Transverse colon (tissue), 4 donors: ENCODE measurements at regions not wholly inside any gene's neighbourhood (a gene's known extent, or its start where the extent isn't known, plus 50 kb on each side); places are given as distances from the start of the nearest gene placed in this dataset.
A peak's percentile ranks its signal among the peaks of the same experiment; 100 is the strongest.

Source experiments
- DNase-seq: peaks from one replicate; pipeline ENCODE4 v3.0.0-alpha.2; 2019
- H3K27ac ChIP-seq, 4 donors: fragments of 200-600 bp; sonication (generic); 2 replicates each; pipeline ENCODE4 v1.5.1; 2016 to 2018; ENCODE audit warnings: inconsistent platforms in 4 of 4
- H3K27me3 ChIP-seq: fragments of 200-600 bp; sonication (generic); 2 replicates; pipeline ENCODE4 v1.5.1; 2017; ENCODE audit warnings: inconsistent platforms
- H3K36me3 ChIP-seq, 4 donors: fragments of 200-600 bp; sonication (generic); 2 replicates each; pipeline ENCODE4 v1.5.1; 2017 to 2019; ENCODE audit warnings: inconsistent platforms in 4 of 4
- H3K4me1 ChIP-seq, 4 donors: fragments of 200-600 bp; sonication (generic); 2 replicates each; pipeline ENCODE4 v1.5.1; 2017 to 2020; ENCODE audit warnings: inconsistent platforms in 4 of 4
- H3K4me3 ChIP-seq, 4 donors: fragments of 200-600 bp; sonication (generic); 1 replicate in 1 of 4; 2 replicates in 3 of 4; pipeline versions ENCODE4 v1.5.1 to v1.6.1; 2017 to 2019; ENCODE audit warnings: inconsistent platforms in 4 of 4
- H3K9me3 ChIP-seq, 2 donors: fragments of 200-600 bp; sonication (generic); 2 replicates each; pipeline ENCODE4 v1.5.1; 2017 to 2019; ENCODE audit warnings: inconsistent platforms in 2 of 2
- EP300 ChIP-seq: sonication (generic); formaldehyde crosslinking; IDR thresholded peaks from one replicate; pipeline ENCODE4 v1.6.1; 2017; ENCODE audit warnings: antibody characterized with exemption, low read depth
- POLR2A ChIP-seq: fragments of 450-650 bp; IDR thresholded peaks from one replicate; pipeline ENCODE4 v1.6.1; 2016; ENCODE audit warnings: antibody characterized with exemption, mild to moderate bottlenecking, moderate library complexity
- POLR2AphosphoS5 ChIP-seq, 3 donors: sonication (generic); formaldehyde crosslinking; IDR thresholded peaks; one replicate each; pipeline ENCODE4 v1.6.1; 2016; ENCODE audit warnings: antibody characterized with exemption in 3 of 3
- WGBS, 2 donors: methylation state at CpG; one replicate each; pipeline ENCODE4 v1.1.5; 2018; ENCODE audit warnings: low coverage in 1 of 2; 5-methylcytosine and 5-hydroxymethylcytosine counted together
- in situ Hi-C, 4 donors: fragments of 200-750 bp; cut with MboI; loops; one replicate each; pipeline versions ENCODE4 v1.15.0 to v1.15.1; 2017; ENCODE audit warnings: low sequenced_read_pairs in 3 of 4, low pct_ligation_motif_present in 1 of 4, low pct_unique_long_range_greater_than_20kb in 1 of 4
- intact Hi-C: fragments of 100-400 bp; cut with DNase I; formaldehyde crosslinking; loops from one replicate; pipeline ENCODE4 v1.15.1; 2023; ENCODE audit warnings: low total_unique reads
- TF ChIP-seq, protein P1 (sequence below), 5 experiments: fragments of 200-600 bp in 3 of 5; fragments of 450-650 bp in 2 of 5; sonication (generic) in 3 of 5; IDR thresholded peaks; 1 replicate in 2 of 5; 2 replicates in 3 of 5; pipeline ENCODE4 v1.5.1; 2016 to 2017; ENCODE audit warnings: antibody characterized with exemption in 5 of 5, inconsistent platforms in 3 of 5, mild to moderate bottlenecking in 2 of 5, moderate library complexity in 1 of 5

DNA sequence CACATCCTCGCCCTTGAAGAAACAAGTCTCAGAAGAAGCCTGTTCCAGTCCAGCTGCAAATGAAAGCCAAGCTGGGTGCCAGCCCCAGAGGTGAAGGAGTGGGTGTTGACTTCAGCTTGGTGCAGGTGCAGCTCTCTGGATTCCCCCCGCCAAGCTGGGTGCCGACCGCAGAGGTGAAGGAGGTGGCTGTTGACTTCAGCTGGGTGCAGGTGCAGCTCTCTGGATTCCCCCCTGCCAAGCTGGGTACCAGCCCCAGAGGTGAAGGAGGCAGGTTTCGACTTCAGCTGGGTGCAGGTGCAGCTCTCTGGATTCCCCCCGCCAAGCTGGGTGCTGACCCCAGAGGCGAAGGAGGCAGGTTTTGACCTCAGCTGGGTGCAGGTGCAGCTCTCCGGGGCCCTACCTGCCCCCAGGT lies 1234.0 kb downstream of the TBC1D22A start:
- 63% methylated on average over 8 of the region's 8 CpGs; no CpG with 5 or more reads in 1 of the 2 donors for WGBS, 2 donors
- H3K27me3 ChIP-seq: no peaks in the 10 kb centered on the region
- in situ Hi-C loops: no loop called here
- intact Hi-C loops: no loop called here
- peak; percentile 68 for DNase-seq
- no peaks in the 10 kb centered on the region for H3K4me1 ChIP-seq
- H3K9me3 ChIP-seq: no peaks in the 10 kb centered on the region
- TF ChIP-seq EP300 (no peak), POLR2AphosphoS5 (IDR thresholded peaks at IDR 0.05) (peak in 1 of 3 donors; percentile 7), POLR2A (no peak)
- TF ChIP-seq, protein P1, sequence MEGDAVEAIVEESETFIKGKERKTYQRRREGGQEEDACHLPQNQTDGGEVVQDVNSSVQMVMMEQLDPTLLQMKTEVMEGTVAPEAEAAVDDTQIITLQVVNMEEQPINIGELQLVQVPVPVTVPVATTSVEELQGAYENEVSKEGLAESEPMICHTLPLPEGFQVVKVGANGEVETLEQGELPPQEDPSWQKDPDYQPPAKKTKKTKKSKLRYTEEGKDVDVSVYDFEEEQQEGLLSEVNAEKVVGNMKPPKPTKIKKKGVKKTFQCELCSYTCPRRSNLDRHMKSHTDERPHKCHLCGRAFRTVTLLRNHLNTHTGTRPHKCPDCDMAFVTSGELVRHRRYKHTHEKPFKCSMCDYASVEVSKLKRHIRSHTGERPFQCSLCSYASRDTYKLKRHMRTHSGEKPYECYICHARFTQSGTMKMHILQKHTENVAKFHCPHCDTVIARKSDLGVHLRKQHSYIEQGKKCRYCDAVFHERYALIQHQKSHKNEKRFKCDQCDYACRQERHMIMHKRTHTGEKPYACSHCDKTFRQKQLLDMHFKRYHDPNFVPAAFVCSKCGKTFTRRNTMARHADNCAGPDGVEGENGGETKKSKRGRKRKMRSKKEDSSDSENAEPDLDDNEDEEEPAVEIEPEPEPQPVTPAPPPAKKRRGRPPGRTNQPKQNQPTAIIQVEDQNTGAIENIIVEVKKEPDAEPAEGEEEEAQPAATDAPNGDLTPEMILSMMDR (IDR thresholded peaks at IDR 0.05): no peak
- no peak overlapping the region for H3K27ac ChIP-seq
- no peaks in the 10 kb centered on the region for H3K36me3 ChIP-seq
- H3K4me3 ChIP-seq: no peak overlapping the region

GRCh38 chr22:47995718-47996117 lies 1233.3 kb downstream of the TBC1D22A start:
- H3K36me3 ChIP-seq: no peaks in the 10 kb centered on the region
- 80% methylated on average over 8 of the region's 8 CpGs; no CpG with 5 or more reads in 1 of the 2 donors for WGBS, 2 donors
- no peaks in the 10 kb centered on the region for H3K4me1 ChIP-seq
- in situ Hi-C loops: no loop called here
- TF ChIP-seq, protein P1 (IDR thresholded peaks at IDR 0.05): no peak
- TF ChIP-seq EP300: no peak
- no peak for TF ChIP-seq POLR2A
- TF ChIP-seq POLR2AphosphoS5 (IDR thresholded peaks at IDR 0.05): no peak
- intact Hi-C loops: no loop called here
- H3K9me3 ChIP-seq: no peaks in the 10 kb centered on the region
- H3K27ac ChIP-seq: no peak overlapping the region
- DNase-seq: no peak
- no peaks in the 10 kb centered on the region for H3K27me3 ChIP-seq
- no peak overlapping the region for H3K4me3 ChIP-seq

DNA sequence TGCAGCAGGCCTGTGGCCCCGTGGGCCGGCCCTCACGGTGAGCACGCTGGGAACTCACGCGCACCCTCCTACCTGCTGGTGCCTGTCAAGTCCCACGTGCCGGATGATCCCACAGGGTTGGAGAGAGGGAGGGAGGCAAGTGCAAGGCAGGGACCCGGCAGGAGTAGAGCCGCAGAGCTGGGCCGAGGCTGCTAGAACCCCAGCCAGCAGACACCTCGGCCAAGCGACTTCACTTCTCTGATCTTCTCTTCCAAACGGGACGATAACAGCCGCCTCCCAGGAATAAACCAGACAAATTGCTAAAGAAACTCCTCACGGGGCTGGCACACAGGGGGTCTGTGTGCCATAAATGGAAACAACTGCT lies 1232.8 kb downstream of the TBC1D22A start:
- in situ Hi-C loops: no loop called here
- 91% methylated on average over 17 of the region's 17 CpGs; no CpG with 5 or more reads in 1 of the 2 donors for WGBS, 2 donors
- DNase-seq: no peak
- H3K27me3 ChIP-seq: no peaks in the 10 kb centered on the region
- TF ChIP-seq EP300 (no peak), POLR2A (no peak), POLR2AphosphoS5 (IDR thresholded peaks at IDR 0.05) (no peak)
- TF ChIP-seq, protein P1 (IDR thresholded peaks at IDR 0.05): no peak
- no peaks in the 10 kb centered on the region for H3K9me3 ChIP-seq
- H3K27ac ChIP-seq: no peak overlapping the region
- H3K4me1 ChIP-seq: no peaks in the 10 kb centered on the region
- no peaks in the 10 kb centered on the region for H3K36me3 ChIP-seq
- H3K4me3 ChIP-seq: no peak overlapping the region
- intact Hi-C loops: no loop called here

DNA sequence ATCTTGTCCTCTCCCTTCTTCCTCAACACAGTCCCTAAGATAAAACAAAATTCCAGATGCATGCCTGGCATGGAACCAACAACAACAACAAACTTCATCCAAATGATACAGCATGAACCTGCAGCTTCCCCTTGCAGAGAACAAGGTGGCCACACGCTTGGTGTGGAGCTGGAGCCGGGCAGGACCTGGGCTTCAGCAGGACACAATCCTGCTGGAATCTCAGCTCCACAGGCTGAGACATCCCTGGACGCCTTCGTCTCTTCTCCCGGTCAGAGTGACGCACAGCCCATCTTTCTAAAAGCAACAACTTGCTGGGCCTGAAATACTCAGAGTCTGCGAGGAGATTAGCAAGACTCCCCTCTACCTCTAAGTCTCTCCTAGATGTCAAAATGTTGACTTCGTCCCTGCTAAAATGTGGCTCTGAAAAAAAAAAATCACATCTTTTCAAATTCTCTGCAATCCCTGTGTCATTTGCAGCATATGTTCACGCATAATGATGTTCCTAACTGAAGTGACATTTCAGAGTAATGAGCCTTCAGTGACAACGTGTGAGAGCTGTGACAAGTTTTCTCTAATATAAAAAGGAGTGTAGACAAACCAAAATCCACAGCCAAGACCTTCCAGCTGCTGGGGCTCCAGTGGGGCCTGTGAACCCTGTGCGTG lies 1232.3 kb downstream of the TBC1D22A start:
- in situ Hi-C loops (no loop called here), intact Hi-C loops (no loop called here)
- H3K4me3 ChIP-seq: no peak overlapping the region
- DNase-seq: no peak
- H3K27me3 ChIP-seq: no peaks in the 10 kb centered on the region
- TF ChIP-seq EP300 (no peak), POLR2AphosphoS5 (IDR thresholded peaks at IDR 0.05) (no peak), POLR2A (no peak)
- TF ChIP-seq, protein P1 (IDR thresholded peaks at IDR 0.05): no peak
- H3K36me3 ChIP-seq: no peaks in the 10 kb centered on the region
- 80 to 88% methylated on average over 2 to 11 of the region's 11 CpGs for WGBS, 2 donors
- H3K9me3 ChIP-seq: no peaks in the 10 kb centered on the region
- H3K4me1 ChIP-seq: no peaks in the 10 kb centered on the region
- no peak overlapping the region for H3K27ac ChIP-seq
